GM19395 (cell line): ENCODE measurements at regions not wholly inside any gene's neighbourhood (a gene's known extent, or its start where the extent isn't known, plus 50 kb on each side); places are given as distances from the start of the nearest gene placed in this dataset.
"Not testable (repeated sequence)": the region's sequence is repeated elsewhere in the genome, so short reads cannot be mapped to it uniquely, and the experiment has no call there.

Experiments
- ATAC-seq: cut with Tn5 transposase; IDR thresholded peaks from one replicate; pipeline ENCODE4 v1.9.1; 2021; ENCODE audit warnings: mild to moderate bottlenecking, moderate library complexity; ENCODE audit not compliant: unreplicated experiment

- no peak for ATAC-seq
Observed at GRCh38 chr1:163970699-163971098, 588.3 kb upstream of the PBX1 start.

GRCh38 chr1:163973586-163973985, 585.4 kb upstream of the PBX1 start:
- ATAC-seq, result no peak

- no peak for ATAC-seq
Observed at GRCh38 chr1:163974120-163974519, 584.9 kb upstream of the PBX1 start.

- ATAC-seq, result no peak
Observed at GRCh38 chr1:163980394-163980793, 578.6 kb upstream of the PBX1 start.

GRCh38 chr1:163981500-163982030, 577.4 kb upstream of the PBX1 start:
- ATAC-seq, result no peak

- no peak for ATAC-seq
Observed at GRCh38 chr1:163983097-163983496, 575.9 kb upstream of the PBX1 start.

- no peak for ATAC-seq
Observed at GRCh38 chr1:163985700-163986099, 573.3 kb upstream of the PBX1 start.

GRCh38 chr1:163999131-163999530, 559.9 kb upstream of the PBX1 start:
- no peak for ATAC-seq

- ATAC-seq, result not testable (repeated sequence)
Observed at GRCh38 chr1:164006186-164006585, 552.8 kb upstream of the PBX1 start.

- ATAC-seq, result no peak
Observed at GRCh38 chr1:164006621-164007020, 552.4 kb upstream of the PBX1 start.

- no peak for ATAC-seq
Observed at GRCh38 chr1:164017239-164017638, 541.7 kb upstream of the PBX1 start.

- no peak for ATAC-seq
Observed at GRCh38 chr1:164020391-164020790, 538.6 kb upstream of the PBX1 start.

GRCh38 chr1:164021813-164022212, 537.2 kb upstream of the PBX1 start:
- no peak for ATAC-seq

- ATAC-seq, result no peak
Observed at GRCh38 chr1:164033782-164034181, 525.2 kb upstream of the PBX1 start.

- no peak for ATAC-seq
Observed at GRCh38 chr1:164040754-164041153, 518.2 kb upstream of the PBX1 start.

GRCh38 chr1:164051782-164052181, 507.2 kb upstream of the PBX1 start:
- no peak for ATAC-seq

GRCh38 chr1:164054331-164054730, 504.7 kb upstream of the PBX1 start:
- ATAC-seq, result no peak

GRCh38 chr1:164058198-164058597, 500.8 kb upstream of the PBX1 start:
- no peak for ATAC-seq

GRCh38 chr1:164061528-164061927, 497.5 kb upstream of the PBX1 start:
- no peak for ATAC-seq

GRCh38 chr1:164064501-164064900, 494.5 kb upstream of the PBX1 start:
- no peak for ATAC-seq

- ATAC-seq, result no peak
Observed at GRCh38 chr1:164071288-164071687, 487.7 kb upstream of the PBX1 start.

- ATAC-seq, result no peak
Observed at GRCh38 chr1:164086832-164087231, 472.2 kb upstream of the PBX1 start.

- ATAC-seq, result no peak
Observed at GRCh38 chr1:164087906-164088453, 471.0 kb upstream of the PBX1 start.
